Activated gamma-delta T cell treated with anti-CD3 and anti-CD28 coated beads, Interleukin-2, amount 50 U/mL, for 16 hours (primary cell): ENCODE measurements at regions not wholly inside any gene's neighbourhood (a gene's known extent, or its start where the extent isn't known, plus 50 kb on each side); places are given as distances from the start of the nearest gene placed in this dataset.
"Not testable (repeated sequence)": the region's sequence is repeated elsewhere in the genome, so short reads cannot be mapped to it uniquely, and the experiment has no call there.

Experiments
- DNase-seq: peaks from one replicate; pipeline ENCODE4 v3.0.0-alpha.2; 2020; ENCODE audit warnings: low read depth

- DNase-seq: no peak
Observed at GRCh38 chr6:110558575-110558974, 82.2 kb upstream of the SLC22A16 start.

- no peak for DNase-seq
Observed at GRCh38 chr6:110557199-110557598, 80.8 kb upstream of the SLC22A16 start.

- no peak for DNase-seq
Observed at GRCh38 chr6:110556317-110557110, 80.1 kb upstream of the SLC22A16 start.

- no peak for DNase-seq
Observed at GRCh38 chr6:110554966-110555460, 78.6 kb upstream of the SLC22A16 start.

GRCh38 chr6:110554441-110554840 lies 78.0 kb upstream of the SLC22A16 start:
- DNase-seq: no peak

GRCh38 chr6:110552901-110553641 lies 76.7 kb upstream of the SLC22A16 start:
- no peak for DNase-seq

GRCh38 chr6:110552076-110552475 lies 75.7 kb upstream of the SLC22A16 start:
- DNase-seq: no peak

GRCh38 chr6:110551088-110551487 lies 74.7 kb upstream of the SLC22A16 start:
- DNase-seq: no peak

GRCh38 chr6:110550353-110550752 lies 73.9 kb upstream of the SLC22A16 start:
- no peak for DNase-seq

- no peak for DNase-seq
Observed at GRCh38 chr6:110549277-110549676, 72.9 kb upstream of the SLC22A16 start.

- no peak for DNase-seq
Observed at GRCh38 chr6:110548110-110548847, 71.9 kb upstream of the SLC22A16 start.

- no peak for DNase-seq
Observed at GRCh38 chr6:110547266-110547964, 71.0 kb upstream of the SLC22A16 start.

GRCh38 chr6:110545081-110545872 lies 68.9 kb upstream of the SLC22A16 start:
- no peak for DNase-seq

- DNase-seq: no peak
Observed at GRCh38 chr6:110544472-110544871, 68.1 kb upstream of the SLC22A16 start.

GRCh38 chr6:110543106-110543505 lies 66.7 kb upstream of the SLC22A16 start:
- DNase-seq: no peak

GRCh38 chr6:110542311-110543024 lies 66.1 kb upstream of the SLC22A16 start:
- no peak for DNase-seq

- DNase-seq: no peak
Observed at GRCh38 chr6:110541701-110542309, 65.4 kb upstream of the SLC22A16 start.

GRCh38 chr6:110539277-110540019 lies 63.0 kb upstream of the SLC22A16 start:
- not testable (repeated sequence) for DNase-seq
